ENCODE measurements at regions not wholly inside any gene's neighbourhood (a gene's known extent, or its start where the extent isn't known, plus 50 kb on each side); places are given as distances from the start of the nearest gene placed in this dataset.

DNA sequence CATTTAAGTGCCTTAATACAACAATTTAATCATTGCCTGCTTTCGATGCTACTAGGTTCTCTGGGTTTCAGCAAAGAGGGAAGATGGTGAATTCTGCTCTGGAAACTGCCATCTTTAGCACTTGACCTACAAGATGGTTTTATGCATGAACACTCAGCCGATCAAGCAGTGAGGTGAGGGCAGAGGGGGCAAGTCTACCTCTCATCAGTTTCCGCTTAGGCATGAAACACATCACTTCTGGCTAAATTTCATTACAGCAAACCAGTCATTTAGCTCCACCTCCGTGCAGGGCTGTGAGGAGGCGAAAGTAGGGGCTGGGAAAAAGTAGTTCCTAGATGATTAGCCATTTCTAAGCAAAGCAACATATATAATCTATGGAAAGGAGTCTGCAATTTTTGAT, 1018.0 kb downstream of the CDH18 start (continued):
- TF ChIP-seq, protein P1, sequence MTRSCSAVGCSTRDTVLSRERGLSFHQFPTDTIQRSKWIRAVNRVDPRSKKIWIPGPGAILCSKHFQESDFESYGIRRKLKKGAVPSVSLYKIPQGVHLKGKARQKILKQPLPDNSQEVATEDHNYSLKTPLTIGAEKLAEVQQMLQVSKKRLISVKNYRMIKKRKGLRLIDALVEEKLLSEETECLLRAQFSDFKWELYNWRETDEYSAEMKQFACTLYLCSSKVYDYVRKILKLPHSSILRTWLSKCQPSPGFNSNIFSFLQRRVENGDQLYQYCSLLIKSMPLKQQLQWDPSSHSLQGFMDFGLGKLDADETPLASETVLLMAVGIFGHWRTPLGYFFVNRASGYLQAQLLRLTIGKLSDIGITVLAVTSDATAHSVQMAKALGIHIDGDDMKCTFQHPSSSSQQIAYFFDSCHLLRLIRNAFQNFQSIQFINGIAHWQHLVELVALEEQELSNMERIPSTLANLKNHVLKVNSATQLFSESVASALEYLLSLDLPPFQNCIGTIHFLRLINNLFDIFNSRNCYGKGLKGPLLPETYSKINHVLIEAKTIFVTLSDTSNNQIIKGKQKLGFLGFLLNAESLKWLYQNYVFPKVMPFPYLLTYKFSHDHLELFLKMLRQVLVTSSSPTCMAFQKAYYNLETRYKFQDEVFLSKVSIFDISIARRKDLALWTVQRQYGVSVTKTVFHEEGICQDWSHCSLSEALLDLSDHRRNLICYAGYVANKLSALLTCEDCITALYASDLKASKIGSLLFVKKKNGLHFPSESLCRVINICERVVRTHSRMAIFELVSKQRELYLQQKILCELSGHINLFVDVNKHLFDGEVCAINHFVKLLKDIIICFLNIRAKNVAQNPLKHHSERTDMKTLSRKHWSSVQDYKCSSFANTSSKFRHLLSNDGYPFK (CRISPR knock-in tag; IDR thresholded peaks at IDR 0.05; ENCODE audit: borderline replicate concordance) = no peak
- TF ChIP-seq HNRNPUL1 (IDR thresholded peaks at IDR 0.05; ENCODE audit: low read depth, low read length) (no peak), EZH2 (conservative IDR thresholded peaks at IDR 0.05; ENCODE audit: low read depth, low read length) (no peak), RARA (CRISPR knock-in tag; IDR thresholded peaks at IDR 0.05) (no peak)

DNA sequence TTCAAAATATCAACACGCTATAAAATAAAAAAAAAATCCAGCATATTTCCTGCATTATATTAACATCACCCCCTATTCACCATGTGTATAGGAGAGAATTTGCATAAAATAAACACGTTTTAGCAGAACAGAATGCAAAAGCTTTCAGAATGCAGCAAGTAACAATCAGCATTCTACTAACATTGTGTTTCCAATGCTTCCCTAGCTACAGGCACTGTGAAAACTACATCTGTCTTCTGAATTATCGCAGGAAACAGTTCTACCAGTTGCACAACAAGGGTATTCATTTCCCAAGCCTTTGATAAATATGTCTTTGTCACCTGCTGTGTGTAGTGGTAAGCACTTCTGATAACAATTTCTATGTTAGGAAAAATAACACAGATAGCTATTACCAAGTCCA, 1015.8 kb downstream of the CDH18 start:
- ATAC-seq (no peak), DNase-seq (ENCODE audit: low spot score) (no peak), FAIRE-seq (no peak)
- TF ChIP-seq ZSCAN30 (CRISPR knock-in tag; IDR thresholded peaks at IDR 0.05) = no peak
- TF ChIP-seq SKI (IDR thresholded peaks at IDR 0.05; ENCODE audit: partially characterized antibody) = no peak
- no peak for TF ChIP-seq JUND (CRISPR knock-in tag; IDR thresholded peaks at IDR 0.05)
- TF ChIP-seq, protein P2, sequence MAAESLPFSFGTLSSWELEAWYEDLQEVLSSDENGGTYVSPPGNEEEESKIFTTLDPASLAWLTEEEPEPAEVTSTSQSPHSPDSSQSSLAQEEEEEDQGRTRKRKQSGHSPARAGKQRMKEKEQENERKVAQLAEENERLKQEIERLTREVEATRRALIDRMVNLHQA (CRISPR knock-in tag; IDR thresholded peaks at IDR 0.05) = no peak
- TF ChIP-seq, protein P3, sequence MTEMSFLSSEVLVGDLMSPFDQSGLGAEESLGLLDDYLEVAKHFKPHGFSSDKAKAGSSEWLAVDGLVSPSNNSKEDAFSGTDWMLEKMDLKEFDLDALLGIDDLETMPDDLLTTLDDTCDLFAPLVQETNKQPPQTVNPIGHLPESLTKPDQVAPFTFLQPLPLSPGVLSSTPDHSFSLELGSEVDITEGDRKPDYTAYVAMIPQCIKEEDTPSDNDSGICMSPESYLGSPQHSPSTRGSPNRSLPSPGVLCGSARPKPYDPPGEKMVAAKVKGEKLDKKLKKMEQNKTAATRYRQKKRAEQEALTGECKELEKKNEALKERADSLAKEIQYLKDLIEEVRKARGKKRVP (CRISPR knock-in tag; IDR thresholded peaks at IDR 0.05) = no peak
- TF ChIP-seq SETDB1 (CRISPR knock-in tag; IDR thresholded peaks at IDR 0.05; ENCODE audit: borderline replicate concordance) = no peak
- TF ChIP-seq, protein P4, sequence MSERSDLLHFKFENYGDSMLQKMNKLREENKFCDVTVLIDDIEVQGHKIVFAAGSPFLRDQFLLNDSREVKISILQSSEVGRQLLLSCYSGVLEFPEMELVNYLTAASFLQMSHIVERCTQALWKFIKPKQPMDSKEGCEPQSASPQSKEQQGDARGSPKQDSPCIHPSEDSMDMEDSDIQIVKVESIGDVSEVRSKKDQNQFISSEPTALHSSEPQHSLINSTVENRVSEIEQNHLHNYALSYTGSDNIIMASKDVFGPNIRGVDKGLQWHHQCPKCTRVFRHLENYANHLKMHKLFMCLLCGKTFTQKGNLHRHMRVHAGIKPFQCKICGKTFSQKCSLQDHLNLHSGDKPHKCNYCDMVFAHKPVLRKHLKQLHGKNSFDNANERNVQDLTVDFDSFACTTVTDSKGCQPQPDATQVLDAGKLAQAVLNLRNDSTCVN (CRISPR knock-in tag; IDR thresholded peaks at IDR 0.05; ENCODE audit: borderline replicate concordance) = no peak
- TF ChIP-seq ZNF724P (CRISPR knock-in tag; IDR thresholded peaks at IDR 0.05; ENCODE audit: borderline replicate concordance) = no peak
- TF ChIP-seq NR2C2 (CRISPR knock-in tag; IDR thresholded peaks at IDR 0.05; ENCODE audit: borderline replicate concordance) = no peak
- Histone ChIP-seq H3K4me1 (ENCODE audit: insufficient read depth, low read length) (no peaks in the 10 kb centered on the region), H3K4me3 (replicated peaks in 1 of 3; ENCODE audit: insufficient read depth in 1 of 3, low read depth in 2 of 3, low read length in 3 of 3) (no peak overlapping the region), H4K20me1 (ENCODE audit: insufficient read depth, low read length) (no peaks in the 10 kb centered on the region), H3K27me3 (ENCODE audit: control insufficient read depth in 1 of 2, insufficient read depth in 2 of 2, low read length in 2 of 2) (no peaks in the 10 kb centered on the region), H3K79me2 (ENCODE audit: insufficient read depth, low read length) (no peaks in the 10 kb centered on the region), H3K36me3 (replicated peaks in 1 of 2; ENCODE audit: control insufficient read depth in 1 of 2, insufficient read depth in 2 of 2, low read length in 2 of 2) (no peaks in the 10 kb centered on the region), H3K27ac (ENCODE audit: extremely low read length, insufficient read depth, low read length) (no peak overlapping the region), H3K9ac (ENCODE audit: insufficient read depth, low read depth, low read length) (no peak overlapping the region), H3K4me2 (ENCODE audit: low read depth, low read length) (no peak overlapping the region), H2AFZ (ENCODE audit: low read length) (no peak overlapping the region), H3K9me3 (ENCODE audit: low read length) (peaks cover 52% of the 10 kb centered on the region)
- intact Hi-C loops (cut with micrococcal nuclease; ENCODE audit: unreplicated experiment) (no loop called here), in situ Hi-C loops (cut with HindIII; ENCODE audit: extremely low pct_ligation_motif_present, low pct_unique_long_range_greater_than_20kb) (no loop called here)
- ChIA-PET CTCF (ENCODE audit: low intra/inter-chr PET ratio, low total read pairs) (no interaction called here), POLR2A (no interaction called here)
- BruUV-seq (replicated peaks) = no TSS peak
- 14% methylated on average over 3 of the region's 3 CpGs for WGBS (ENCODE audit: low lambda C conversion rate)

All from HepG2 (cell line).